Stimulated activated naive CD8-positive, alpha-beta T cell treated with anti-CD3 and anti-CD28 coated beads, Interleukin-15, amount 100 ng/mL, for 72 hours (primary cell): ENCODE measurements at regions not wholly inside any gene's neighbourhood (a gene's known extent, or its start where the extent isn't known, plus 50 kb on each side); places are given as distances from the start of the nearest gene placed in this dataset.
"Not testable (repeated sequence)": the region's sequence is repeated elsewhere in the genome, so short reads cannot be mapped to it uniquely, and the experiment has no call there.

Experiments
- ATAC-seq: fragments of 150-1000 bp; cut with Tn5 transposase; 2 replicates; pipeline ENCODE4 v1.10.0; 2021; ENCODE audit warnings: mild to moderate bottlenecking, moderate library complexity
- DNase-seq, 2 donors: peaks; one replicate each; pipeline ENCODE4 v3.0.0; 2021 to 2022
- H3K27ac Mint-ChIP-seq, 2 donors: one replicate each; pipeline ENCODE4 v1.8.0; 2022; ENCODE audit warnings: mild to moderate bottlenecking in 2 of 2, mixed read lengths in 2 of 2, moderate library complexity in 2 of 2
- H3K27me3 Mint-ChIP-seq: one replicate; pipeline ENCODE4 v1.8.0; 2022; ENCODE audit warnings: mixed read lengths
- H3K4me1 Mint-ChIP-seq: one replicate; pipeline ENCODE4 v1.8.0; 2022; ENCODE audit warnings: mild to moderate bottlenecking, mixed read lengths
- H3K4me3 Mint-ChIP-seq, 2 donors: one replicate each; pipeline ENCODE4 v1.8.0; 2022; ENCODE audit warnings: mild to moderate bottlenecking in 2 of 2, mixed read lengths in 2 of 2, moderate library complexity in 1 of 2
- H3K9me3 Mint-ChIP-seq, 2 donors: one replicate each; pipeline ENCODE4 v1.8.0; 2022; ENCODE audit warnings: mixed read lengths in 2 of 2

- H3K4me1 Mint-ChIP-seq = peaks cover 27% of the 10 kb centered on the region
- H3K27ac Mint-ChIP-seq = no peak overlapping the region
- DNase-seq = no peak
- H3K4me3 Mint-ChIP-seq = no peak overlapping the region
- ATAC-seq = no peak
- H3K27me3 Mint-ChIP-seq = peaks cover 1% of the 10 kb centered on the region
- peaks cover 6 to 8% of the 10 kb centered on the region in 2 donors for H3K9me3 Mint-ChIP-seq
Observed at GRCh38 chr3:18097989-18098388, 327.1 kb downstream of the SATB1 start.

DNA sequence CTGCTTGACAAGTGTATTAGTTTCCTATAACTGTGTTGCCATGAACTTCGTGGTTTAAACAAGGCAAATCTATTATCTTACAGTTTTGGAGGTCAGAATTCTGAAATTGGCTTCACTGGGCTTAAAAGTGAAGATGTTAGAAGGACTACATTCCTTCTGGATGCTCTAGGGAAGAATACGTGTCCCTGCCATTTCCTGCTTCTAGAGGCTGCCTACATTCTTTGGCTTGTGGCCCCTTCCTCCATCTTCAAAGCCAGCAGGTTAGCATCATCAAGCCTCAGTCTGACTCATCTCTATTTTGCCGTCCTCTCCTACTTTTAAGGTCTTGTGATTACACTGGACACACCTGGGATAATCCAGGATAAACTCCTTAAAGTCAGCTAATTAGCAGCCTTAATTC, 327.7 kb downstream of the SATB1 start:
- ATAC-seq (no peak), DNase-seq (no peak)
- Mint-ChIP-seq H3K4me3 (no peak overlapping the region), H3K9me3 (peaks cover 6 to 8% of the 10 kb centered on the region in 2 donors), H3K4me1 (peaks cover 27% of the 10 kb centered on the region), H3K27me3 (peaks cover 6% of the 10 kb centered on the region), H3K27ac (peak overlapping the region in 1 of 2 donors; percentile 21)

GRCh38 chr3:18092726-18093125, 332.4 kb downstream of the SATB1 start:
- H3K27me3 Mint-ChIP-seq = peaks cover 8% of the 10 kb centered on the region
- ATAC-seq = no peak
- H3K9me3 Mint-ChIP-seq = peaks cover 3 to 5% of the 10 kb centered on the region in 2 donors
- H3K27ac Mint-ChIP-seq = no peak overlapping the region
- no peak for DNase-seq
- H3K4me3 Mint-ChIP-seq = no peak overlapping the region
- peaks cover 10% of the 10 kb centered on the region for H3K4me1 Mint-ChIP-seq

GRCh38 chr3:18090377-18090776, 334.8 kb downstream of the SATB1 start:
- H3K27ac Mint-ChIP-seq = no peak overlapping the region
- H3K27me3 Mint-ChIP-seq = peaks cover 12% of the 10 kb centered on the region
- no peak overlapping the region for H3K4me3 Mint-ChIP-seq
- peaks cover 14% of the 10 kb centered on the region for H3K4me1 Mint-ChIP-seq
- ATAC-seq = no peak
- no peaks in the 10 kb centered on the region for H3K9me3 Mint-ChIP-seq
- no peak for DNase-seq

- Mint-ChIP-seq H3K9me3 (no peaks in the 10 kb centered on the region), H3K27me3 (peaks cover 23% of the 10 kb centered on the region), H3K27ac (peak overlapping the region in 1 of 2 donors; percentile 21), H3K4me1 (peaks cover 17% of the 10 kb centered on the region), H3K4me3 (no peak overlapping the region)
- DNase-seq (no peak), ATAC-seq (peak; percentile 79)
Observed at GRCh38 chr3:18087988-18088387, 337.2 kb downstream of the SATB1 start.

DNA sequence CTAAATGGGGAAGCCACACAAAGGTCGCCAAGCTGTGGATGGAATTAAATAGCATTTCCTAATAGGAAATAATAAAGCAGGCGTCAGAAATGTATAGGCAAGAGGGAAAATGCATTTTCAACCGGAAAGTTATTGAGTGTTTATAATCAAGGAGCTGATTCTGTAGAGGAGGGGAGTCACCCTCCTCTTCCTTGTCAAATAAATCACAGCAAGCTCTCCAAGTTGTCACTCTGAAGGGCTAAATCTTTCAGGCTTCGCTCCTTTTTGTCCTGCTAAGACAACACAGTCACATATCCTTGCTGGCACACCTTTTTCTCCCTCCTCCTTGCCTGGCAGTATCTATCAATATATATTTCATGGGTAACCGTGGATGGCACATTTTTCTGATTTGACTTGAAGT, 338.4 kb downstream of the SATB1 start:
- Mint-ChIP-seq H3K27me3 (peaks cover 17% of the 10 kb centered on the region), H3K9me3 (no peaks in the 10 kb centered on the region), H3K27ac (no peak overlapping the region), H3K4me1 (peaks cover 17% of the 10 kb centered on the region), H3K4me3 (no peak overlapping the region)
- DNase-seq (no peak), ATAC-seq (no peak)

DNA sequence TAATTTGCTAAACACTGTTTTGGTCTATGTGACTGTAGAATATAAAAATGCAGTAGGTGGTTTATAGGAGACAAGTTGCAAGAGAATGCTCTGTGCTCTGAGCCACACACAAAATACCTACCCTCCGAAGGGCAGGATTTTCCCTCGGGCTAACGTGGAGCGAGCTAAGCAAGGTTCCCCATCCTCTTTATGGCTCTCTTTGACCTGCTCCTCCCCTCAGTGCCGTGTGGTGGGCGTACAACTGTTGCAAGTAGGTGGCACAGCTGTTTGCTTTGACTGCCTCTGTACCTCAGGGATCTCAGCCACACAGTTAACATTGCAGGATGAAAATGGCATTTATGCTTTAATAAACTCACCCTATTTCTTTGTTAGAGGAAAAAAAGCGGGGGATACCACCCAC, 339.1 kb downstream of the SATB1 start:
- ATAC-seq (peak; percentile 31), DNase-seq (no peak)
- Mint-ChIP-seq H3K27me3 (peaks cover 17% of the 10 kb centered on the region), H3K4me1 (peaks cover 17% of the 10 kb centered on the region), H3K9me3 (no peaks in the 10 kb centered on the region), H3K4me3 (no peak overlapping the region), H3K27ac (no peak overlapping the region)

GRCh38 chr3:18085429-18085828, 339.7 kb downstream of the SATB1 start:
- ATAC-seq (no peak), DNase-seq (no peak)
- peaks cover 17% of the 10 kb centered on the region for H3K4me1 Mint-ChIP-seq
- no peak overlapping the region for H3K27ac Mint-ChIP-seq
- no peaks in the 10 kb centered on the region for H3K9me3 Mint-ChIP-seq
- H3K4me3 Mint-ChIP-seq = no peak overlapping the region
- H3K27me3 Mint-ChIP-seq = peaks cover 17% of the 10 kb centered on the region

GRCh38 chr3:18083273-18083590, 340.8 kb upstream of the TBC1D5 start:
- H3K4me1 Mint-ChIP-seq = peaks cover 13% of the 10 kb centered on the region
- ATAC-seq, DNase-seq, H3K4me3 Mint-ChIP-seq, H3K9me3 Mint-ChIP-seq: not testable (repeated sequence)
- H3K27me3 Mint-ChIP-seq = peaks cover 17% of the 10 kb centered on the region
- H3K27ac Mint-ChIP-seq = peak overlapping the region in 1 of 2 donors; percentile 54

DNA sequence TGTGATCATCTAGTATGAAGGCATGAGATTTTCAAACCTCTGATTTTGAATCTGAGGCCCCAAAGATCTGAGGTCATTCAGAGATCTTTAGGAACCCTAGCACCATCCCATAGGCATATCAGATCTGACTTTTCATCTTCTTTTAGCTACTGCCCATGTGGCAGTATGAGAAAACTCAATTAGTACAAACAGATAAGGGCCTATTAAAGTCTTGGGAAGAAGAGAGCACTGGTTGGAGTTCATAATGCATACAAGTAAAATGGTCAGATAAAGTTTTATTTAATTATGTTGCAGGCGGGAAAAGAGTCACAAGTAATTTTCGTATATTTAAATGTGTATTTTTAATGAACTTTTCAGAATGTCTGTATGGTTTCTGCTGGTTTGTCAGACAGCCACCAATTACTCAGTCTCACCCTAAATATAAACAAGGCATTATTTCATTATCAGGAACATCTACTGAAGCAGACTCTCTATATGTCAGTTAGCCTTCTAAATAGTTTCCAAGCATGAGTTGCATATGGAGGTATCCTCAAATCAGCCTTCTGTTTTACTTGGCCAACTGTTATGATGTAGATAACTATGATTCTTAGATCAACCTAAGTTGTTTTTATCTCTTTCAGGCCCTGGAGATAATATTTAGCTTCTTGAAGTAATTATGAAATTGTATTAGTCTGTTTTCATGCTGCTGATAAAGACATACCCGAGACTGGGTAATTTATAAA, 340.3 kb upstream of the TBC1D5 start:
- Mint-ChIP-seq H3K4me3 (no peak overlapping the region), H3K9me3 (no peaks in the 10 kb centered on the region), H3K27me3 (peaks cover 17% of the 10 kb centered on the region), H3K4me1 (peaks cover 8% of the 10 kb centered on the region), H3K27ac (peak overlapping the region in 1 of 2 donors; percentile 54)
- no peak for DNase-seq
- ATAC-seq = no peak

DNA sequence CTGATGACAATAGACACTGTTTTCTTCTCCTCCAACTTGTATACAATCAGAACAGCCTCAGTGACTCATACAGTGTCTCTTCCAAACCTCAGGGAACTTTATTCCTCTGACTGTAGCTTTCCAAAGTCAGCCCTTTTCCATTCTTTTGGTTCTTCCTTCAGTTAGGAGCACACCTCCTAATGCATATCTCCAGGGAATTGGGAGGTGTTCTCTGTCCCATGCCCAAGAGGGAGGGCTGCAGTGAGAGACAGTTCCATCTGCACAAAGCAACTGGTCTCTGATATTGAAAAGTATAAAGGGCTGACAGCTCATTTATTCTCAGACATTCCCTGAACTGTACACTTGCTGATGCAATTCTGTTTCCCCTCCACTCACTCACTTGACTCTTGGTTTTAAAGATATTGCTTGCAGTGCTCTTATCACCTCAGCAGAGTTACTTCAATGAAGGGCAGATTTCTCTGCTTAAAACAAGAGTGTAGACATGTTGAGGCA, 337.8 kb upstream of the TBC1D5 start:
- ATAC-seq (no peak), DNase-seq (no peak)
- no peak overlapping the region for H3K4me3 Mint-ChIP-seq
- peaks cover 8% of the 10 kb centered on the region for H3K4me1 Mint-ChIP-seq
- peak overlapping the region in 1 of 2 donors; percentile 52 for H3K27ac Mint-ChIP-seq
- H3K27me3 Mint-ChIP-seq = peaks cover 11% of the 10 kb centered on the region
- H3K9me3 Mint-ChIP-seq = no peaks in the 10 kb centered on the region

DNA sequence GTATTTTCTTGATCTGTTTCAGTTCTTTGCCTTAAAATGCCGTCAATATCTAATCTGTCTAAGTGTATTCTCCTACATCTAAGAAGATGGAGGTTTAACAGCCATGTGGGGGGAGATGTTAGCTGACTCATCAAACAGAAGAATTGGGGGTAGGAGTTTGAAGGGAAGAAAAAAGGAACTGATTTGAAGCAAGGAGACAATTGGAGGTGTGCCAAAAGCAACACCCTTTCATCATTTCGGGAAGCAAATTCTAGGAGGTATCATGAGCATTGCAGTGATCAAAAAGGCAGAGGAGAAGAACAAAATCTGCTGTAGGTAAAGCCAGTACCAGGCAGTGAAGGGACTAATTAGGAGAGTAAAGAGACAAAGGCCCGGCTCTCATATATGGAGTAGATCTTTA, 337.3 kb upstream of the TBC1D5 start:
- H3K4me1 Mint-ChIP-seq = peaks cover 6% of the 10 kb centered on the region
- H3K4me3 Mint-ChIP-seq = no peak overlapping the region
- no peaks in the 10 kb centered on the region for H3K9me3 Mint-ChIP-seq
- no peak overlapping the region for H3K27ac Mint-ChIP-seq
- ATAC-seq (no peak), DNase-seq (no peak)
- peaks cover 6% of the 10 kb centered on the region for H3K27me3 Mint-ChIP-seq

DNA sequence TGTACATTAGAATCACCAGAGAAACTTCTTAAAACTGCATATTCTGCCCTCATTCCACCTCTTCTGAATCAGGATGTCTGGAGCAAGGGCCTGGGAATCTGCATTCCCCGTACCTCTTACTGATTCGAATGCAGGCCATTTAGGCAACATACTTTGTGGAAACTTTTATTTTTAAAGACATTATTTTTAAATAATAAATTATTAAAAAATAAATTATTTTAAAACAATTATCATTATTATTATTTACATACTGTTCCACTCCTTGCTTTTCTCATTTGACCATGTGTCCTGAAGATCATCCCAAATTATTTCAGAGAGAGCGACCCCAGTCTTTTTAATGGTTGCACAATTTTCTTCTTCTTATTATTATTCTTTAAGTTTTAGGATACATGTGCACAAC, 336.6 kb upstream of the TBC1D5 start:
- ATAC-seq = no peak
- Mint-ChIP-seq H3K9me3 (no peaks in the 10 kb centered on the region), H3K27me3 (no peaks in the 10 kb centered on the region), H3K4me3 (no peak overlapping the region), H3K4me1 (peaks cover 6% of the 10 kb centered on the region), H3K27ac (no peak overlapping the region)
- no peak for DNase-seq

DNA sequence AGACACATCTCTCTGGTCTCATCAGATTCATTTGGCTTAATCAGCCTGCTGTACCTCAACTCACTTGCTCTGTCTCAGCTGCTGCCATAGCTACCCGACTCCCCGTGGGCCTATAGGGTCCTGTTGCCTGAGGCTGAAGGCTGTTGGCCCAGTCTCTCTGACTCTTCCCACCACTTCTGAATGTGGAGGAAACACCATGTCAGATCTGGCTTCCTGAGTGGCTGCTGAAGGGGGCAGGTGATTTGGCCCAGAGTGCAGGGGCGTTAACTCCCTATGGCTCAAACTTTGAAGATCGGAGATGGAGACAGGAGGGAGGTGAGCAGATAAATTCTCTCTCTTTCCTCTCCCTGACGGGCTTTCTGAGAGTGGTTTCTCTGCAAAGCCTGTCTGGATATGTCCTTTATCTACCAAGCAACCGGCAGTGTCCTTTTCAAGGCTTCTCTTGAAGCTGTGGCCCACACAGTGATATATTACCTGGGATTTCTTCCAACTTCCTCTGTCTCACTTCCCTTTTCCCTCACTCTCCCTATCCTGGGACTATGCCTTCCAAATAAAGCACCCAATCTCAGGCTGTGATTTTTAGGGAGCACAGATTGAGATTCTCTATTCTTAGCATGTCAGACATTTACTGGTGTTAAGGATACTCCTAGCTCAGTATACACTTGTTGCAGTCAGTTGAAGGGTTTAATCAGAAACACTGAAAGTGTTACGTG, 334.9 kb upstream of the TBC1D5 start:
- DNase-seq (no peak), ATAC-seq (no peak)
- Mint-ChIP-seq H3K27ac (no peak overlapping the region), H3K9me3 (no peaks in the 10 kb centered on the region), H3K4me1 (peaks cover 10% of the 10 kb centered on the region), H3K4me3 (no peak overlapping the region), H3K27me3 (no peaks in the 10 kb centered on the region)

- Mint-ChIP-seq H3K27ac (no peak overlapping the region), H3K4me3 (no peak overlapping the region), H3K4me1 (peaks cover 17% of the 10 kb centered on the region), H3K9me3 (no peaks in the 10 kb centered on the region), H3K27me3 (no peaks in the 10 kb centered on the region)
- no peak for DNase-seq
- ATAC-seq = no peak
Observed at GRCh38 chr3:18076301-18076700, 333.9 kb upstream of the TBC1D5 start.

DNA sequence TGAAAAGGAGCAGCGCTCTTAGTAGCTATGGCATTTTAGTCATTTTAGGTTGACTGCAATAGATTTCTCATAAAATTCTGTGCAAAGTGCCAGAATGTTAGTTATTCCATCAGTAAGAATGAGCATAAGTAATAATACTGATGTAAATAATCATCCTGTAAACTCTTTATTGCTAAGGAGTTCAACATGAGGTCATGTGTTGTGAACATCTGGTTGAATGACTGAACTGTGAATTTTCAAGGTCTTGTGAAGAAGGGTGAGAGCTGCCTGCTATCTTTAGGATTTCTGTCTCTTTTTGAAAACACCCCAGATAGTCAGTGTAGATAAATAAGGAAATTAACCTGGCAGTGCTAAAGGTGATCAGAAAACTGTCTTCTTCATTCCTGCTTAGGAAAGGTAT, 333.4 kb upstream of the TBC1D5 start:
- no peak for DNase-seq
- Mint-ChIP-seq H3K27me3 (no peaks in the 10 kb centered on the region), H3K9me3 (no peaks in the 10 kb centered on the region), H3K4me1 (peaks cover 17% of the 10 kb centered on the region), H3K4me3 (no peak overlapping the region), H3K27ac (no peak overlapping the region)
- ATAC-seq = no peak
